ENCODE measurements at regions not wholly inside any gene's neighbourhood (a gene's known extent, or its start where the extent isn't known, plus 50 kb on each side); places are given as distances from the start of the nearest gene placed in this dataset.

DNA sequence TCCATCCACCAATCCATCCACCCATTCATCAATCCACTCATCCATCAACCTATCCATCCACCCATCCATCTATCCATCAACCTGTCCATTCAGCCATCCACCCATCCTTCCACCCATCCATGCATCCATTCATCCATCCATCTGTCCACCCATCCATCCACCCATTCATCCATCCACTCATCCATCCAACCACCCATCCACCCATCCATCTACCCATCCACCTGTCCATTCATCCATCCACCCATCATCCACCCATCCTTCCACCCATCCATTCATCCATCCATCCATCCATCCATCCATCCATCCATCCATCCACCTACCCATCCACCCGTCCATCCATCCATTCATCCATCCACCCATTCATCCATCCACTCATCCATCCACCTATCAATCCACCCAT, 195.8 kb downstream of the NXNL2 start:
- POLR2A ChIA-PET, result no interaction called here
- TF ChIP-seq CTCF (IDR thresholded peaks at IDR 0.05; ENCODE audit: insufficient read depth, low read depth, low read length), result no peak
- H3K36me3 ChIP-seq (ENCODE audit: control insufficient read depth, insufficient read depth, low read length), result no peaks in the 10 kb centered on the region
- H3K4me3 ChIP-seq (ENCODE audit: low read depth, low read length), result no peak overlapping the region
- CTCF ChIA-PET, result no interaction called here
- H3K27me3 ChIP-seq (ENCODE audit: control insufficient read depth, insufficient read depth, low read length), result no peaks in the 10 kb centered on the region
- no peak for DNase-seq (ENCODE audit: low read depth)

GRCh38 chr9:88732128-88732527, 197.2 kb downstream of the NXNL2 start:
- Histone ChIP-seq H3K27me3 (ENCODE audit: control insufficient read depth, insufficient read depth, low read length) (no peaks in the 10 kb centered on the region), H3K36me3 (ENCODE audit: control insufficient read depth, insufficient read depth, low read length) (no peaks in the 10 kb centered on the region), H3K4me3 (ENCODE audit: low read depth, low read length) (no peak overlapping the region)
- DNase-seq (ENCODE audit: low read depth), result no peak
- ChIA-PET CTCF (no interaction called here), POLR2A (no interaction called here)
- TF ChIP-seq CTCF (IDR thresholded peaks at IDR 0.05; ENCODE audit: insufficient read depth, low read depth, low read length), result no peak

GRCh38 chr9:88733651-88734421, 198.9 kb downstream of the NXNL2 start:
- H3K4me3 ChIP-seq (ENCODE audit: low read depth, low read length), result no peak overlapping the region
- peak; percentile 40 for DNase-seq (ENCODE audit: low read depth)
- no peaks in the 10 kb centered on the region for H3K36me3 ChIP-seq (ENCODE audit: control insufficient read depth, insufficient read depth, low read length)
- no peaks in the 10 kb centered on the region for H3K27me3 ChIP-seq (ENCODE audit: control insufficient read depth, insufficient read depth, low read length)
- no peak for TF ChIP-seq CTCF (IDR thresholded peaks at IDR 0.05; ENCODE audit: insufficient read depth, low read depth, low read length)
- CTCF ChIA-PET, result interaction anchor here (0.6 kb wide), 1 partner anchor 154 kb away, joined by 5 read pairs; no protein-coding TSS in a partner anchor
- POLR2A ChIA-PET, result no interaction called here

DNA sequence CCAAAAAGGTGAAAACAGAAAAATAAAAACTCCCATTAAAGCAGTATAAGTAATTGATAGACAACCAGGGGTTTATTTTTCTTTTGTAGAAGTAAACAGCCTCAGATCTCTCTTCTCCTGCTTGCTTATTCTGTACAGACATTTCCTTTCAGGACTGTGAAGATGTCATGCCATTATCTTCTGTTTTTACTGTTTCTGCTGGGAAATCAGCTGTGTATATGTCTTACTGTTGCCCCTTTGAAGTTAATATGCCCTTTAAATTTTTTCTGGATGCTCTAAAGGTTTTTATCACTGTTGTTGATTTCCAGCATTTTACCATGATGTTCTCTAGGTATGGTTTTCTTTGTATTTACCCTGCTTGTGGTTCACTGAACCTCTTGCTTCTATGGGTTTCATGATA, 199.5 kb downstream of the NXNL2 start:
- ChIA-PET POLR2A (no interaction called here), CTCF (no interaction called here)
- no peak for TF ChIP-seq CTCF (IDR thresholded peaks at IDR 0.05; ENCODE audit: insufficient read depth, low read depth, low read length)
- no peaks in the 10 kb centered on the region for H3K36me3 ChIP-seq (ENCODE audit: control insufficient read depth, insufficient read depth, low read length)
- H3K27me3 ChIP-seq (ENCODE audit: control insufficient read depth, insufficient read depth, low read length), result no peaks in the 10 kb centered on the region
- DNase-seq (ENCODE audit: low read depth), result no peak
- no peak overlapping the region for H3K4me3 ChIP-seq (ENCODE audit: low read depth, low read length)

- no peak for DNase-seq (ENCODE audit: low read depth)
- ChIA-PET CTCF (interaction anchor here (0.6 to 1.5 kb wide), 2 partner anchors 9 to 83 kb away, joined by 3 read pairs; no protein-coding TSS in a partner anchor), POLR2A (no interaction called here)
- Histone ChIP-seq H3K36me3 (ENCODE audit: control insufficient read depth, insufficient read depth, low read length) (no peaks in the 10 kb centered on the region), H3K4me3 (ENCODE audit: low read depth, low read length) (no peak overlapping the region), H3K27me3 (ENCODE audit: control insufficient read depth, insufficient read depth, low read length) (no peaks in the 10 kb centered on the region)
- TF ChIP-seq CTCF (IDR thresholded peaks at IDR 0.05; ENCODE audit: insufficient read depth, low read depth, low read length), result no peak
Measured at GRCh38 chr9:88736136-88736637, 201.2 kb downstream of the NXNL2 start.

Data from BJ (cell line).